ENCODE measurements at regions not wholly inside any gene's neighbourhood (a gene's known extent, or its start where the extent isn't known, plus 50 kb on each side); places are given as distances from the start of the nearest gene placed in this dataset.
A peak's percentile ranks its signal among the peaks of the same experiment; 100 is the strongest.

- DNase-seq = no peak
These were observed 241.5 kb upstream of the SATB1 start for GRCh38 chr3:18666655-18667054.

- no peak for DNase-seq
These were observed 234.9 kb upstream of the SATB1 start for GRCh38 chr3:18660059-18660458.

- DNase-seq = peak; percentile 59
These were observed 233.0 kb upstream of the SATB1 start for GRCh38 chr3:18657858-18658820.

GRCh38 chr3:18656866-18657265, 231.7 kb upstream of the SATB1 start:
- DNase-seq = no peak

- DNase-seq = no peak
These were observed 231.3 kb upstream of the SATB1 start for GRCh38 chr3:18656410-18656809.

GRCh38 chr3:18655827-18656226, 230.7 kb upstream of the SATB1 start:
- DNase-seq = no peak

GRCh38 chr3:18652781-18653180, 227.6 kb upstream of the SATB1 start:
- no peak for DNase-seq

GRCh38 chr3:18650731-18651130, 225.6 kb upstream of the SATB1 start:
- no peak for DNase-seq

GRCh38 chr3:18649666-18650363, 224.7 kb upstream of the SATB1 start:
- peak; percentile 65 for DNase-seq

GRCh38 chr3:18648868-18649462, 223.8 kb upstream of the SATB1 start:
- DNase-seq = no peak

- DNase-seq = no peak
These were observed 223.0 kb upstream of the SATB1 start for GRCh38 chr3:18648159-18648558.

- DNase-seq = no peak
These were observed 220.5 kb upstream of the SATB1 start for GRCh38 chr3:18645619-18646018.

- no peak for DNase-seq
These were observed 218.1 kb upstream of the SATB1 start for GRCh38 chr3:18643281-18643680.

GRCh38 chr3:18641916-18642315, 216.8 kb upstream of the SATB1 start:
- no peak for DNase-seq

- DNase-seq = no peak
These were observed 210.1 kb upstream of the SATB1 start for GRCh38 chr3:18635215-18635614.

- DNase-seq = no peak
These were observed 209.3 kb upstream of the SATB1 start for GRCh38 chr3:18634461-18634860.

GRCh38 chr3:18633002-18633401, 207.9 kb upstream of the SATB1 start:
- DNase-seq = no peak

- no peak for DNase-seq
These were observed 205.2 kb upstream of the SATB1 start for GRCh38 chr3:18630295-18630694.

- DNase-seq = no peak
These were observed 199.9 kb upstream of the SATB1 start for GRCh38 chr3:18625085-18625484.

GRCh38 chr3:18623220-18623619, 198.1 kb upstream of the SATB1 start:
- no peak for DNase-seq

GRCh38 chr3:18618723-18619122, 193.6 kb upstream of the SATB1 start:
- DNase-seq = no peak

- DNase-seq = no peak
These were observed 186.9 kb upstream of the SATB1 start for GRCh38 chr3:18611991-18612390.

- no peak for DNase-seq
These were observed 184.0 kb upstream of the SATB1 start for GRCh38 chr3:18609187-18609586.

- no peak for DNase-seq
These were observed 172.8 kb upstream of the SATB1 start for GRCh38 chr3:18597919-18598318.
